ENCODE measurements at regions not wholly inside any gene's neighbourhood (a gene's known extent, or its start where the extent isn't known, plus 50 kb on each side); places are given as distances from the start of the nearest gene placed in this dataset.

GRCh38 chr6:22783931-22784330 is 214.6 kb downstream of the HDGFL1 start:
- DNase-seq (ENCODE audit: low read depth in 1 of 2, low spot score in 1 of 2) (no peak), FAIRE-seq (no peak), ATAC-seq (no peak)
- Histone ChIP-seq H3K9me3 (peaks cover 3% of the 10 kb centered on the region; the same call in 1 of the 3 replicates), H3K4me1 (no peaks in the 10 kb centered on the region), H3K27ac (no peak overlapping the region), H3K4me3 (no peak overlapping the region), H3K4me2 (no peak overlapping the region)
- ChIA-PET POLR2A (no interaction called here), CTCF (no interaction called here)
- TF ChIP-seq NR3C1 (IDR thresholded peaks at IDR 0.05) (no peak), MAFK (IDR thresholded peaks at IDR 0.05; ENCODE audit: partially characterized antibody) (no peak), EHF (CRISPR knock-in tag; IDR thresholded peaks at IDR 0.05) (no peak), TP53 (CRISPR knock-in tag; IDR thresholded peaks at IDR 0.05) (no peak), KDM5A (IDR thresholded peaks at IDR 0.05) (no peak), FOSL2 (IDR thresholded peaks at IDR 0.05) (no peak), FOSL2 (CRISPR knock-in tag; IDR thresholded peaks at IDR 0.05) (no peak)
- 61% methylated on average over 4 of the region's 4 CpGs for WGBS (ENCODE audit: missing lambda C conversion rate)

GRCh38 chr6:22784601-22785410 is 215.4 kb downstream of the HDGFL1 start:
- Histone ChIP-seq H3K4me2 (no peak overlapping the region), H3K9me3 (no peaks in the 10 kb centered on the region), H3K4me1 (no peaks in the 10 kb centered on the region), H3K27ac (no peak overlapping the region), H3K4me3 (no peak overlapping the region)
- POLR2A ChIA-PET = no interaction called here
- TF ChIP-seq FOSB (CRISPR knock-in tag; IDR thresholded peaks at IDR 0.05) (no peak), TP53 (CRISPR knock-in tag; IDR thresholded peaks at IDR 0.05) (no peak), EHMT2 (IDR thresholded peaks at IDR 0.05; ENCODE audit: low read depth) (no peak), HOXA7 (CRISPR knock-in tag; IDR thresholded peaks at IDR 0.05) (no peak), HOXB13 (CRISPR knock-in tag; IDR thresholded peaks at IDR 0.05; ENCODE audit: low read depth) (no peak), JUN (IDR thresholded peaks at IDR 0.05) (no peak), RAD21 (conservative IDR thresholded peaks at IDR 0.05 in 1 of 2, IDR thresholded peaks at IDR 0.05 in 1 of 2) (no peak), EP300 (IDR thresholded peaks at IDR 0.05) (no peak), CTCF (IDR thresholded peaks at IDR 0.05) (no peak), NFE2L2 (conservative IDR thresholded peaks at IDR 0.05; ENCODE audit: low read length) (no peak), CBX8 (IDR thresholded peaks at IDR 0.05) (no peak), RFX5 (IDR thresholded peaks at IDR 0.05) (no peak), ZFP36 (IDR thresholded peaks at IDR 0.05; ENCODE audit: borderline replicate concordance, partially characterized antibody) (no peak)
- TF ChIP-seq, protein P1, sequence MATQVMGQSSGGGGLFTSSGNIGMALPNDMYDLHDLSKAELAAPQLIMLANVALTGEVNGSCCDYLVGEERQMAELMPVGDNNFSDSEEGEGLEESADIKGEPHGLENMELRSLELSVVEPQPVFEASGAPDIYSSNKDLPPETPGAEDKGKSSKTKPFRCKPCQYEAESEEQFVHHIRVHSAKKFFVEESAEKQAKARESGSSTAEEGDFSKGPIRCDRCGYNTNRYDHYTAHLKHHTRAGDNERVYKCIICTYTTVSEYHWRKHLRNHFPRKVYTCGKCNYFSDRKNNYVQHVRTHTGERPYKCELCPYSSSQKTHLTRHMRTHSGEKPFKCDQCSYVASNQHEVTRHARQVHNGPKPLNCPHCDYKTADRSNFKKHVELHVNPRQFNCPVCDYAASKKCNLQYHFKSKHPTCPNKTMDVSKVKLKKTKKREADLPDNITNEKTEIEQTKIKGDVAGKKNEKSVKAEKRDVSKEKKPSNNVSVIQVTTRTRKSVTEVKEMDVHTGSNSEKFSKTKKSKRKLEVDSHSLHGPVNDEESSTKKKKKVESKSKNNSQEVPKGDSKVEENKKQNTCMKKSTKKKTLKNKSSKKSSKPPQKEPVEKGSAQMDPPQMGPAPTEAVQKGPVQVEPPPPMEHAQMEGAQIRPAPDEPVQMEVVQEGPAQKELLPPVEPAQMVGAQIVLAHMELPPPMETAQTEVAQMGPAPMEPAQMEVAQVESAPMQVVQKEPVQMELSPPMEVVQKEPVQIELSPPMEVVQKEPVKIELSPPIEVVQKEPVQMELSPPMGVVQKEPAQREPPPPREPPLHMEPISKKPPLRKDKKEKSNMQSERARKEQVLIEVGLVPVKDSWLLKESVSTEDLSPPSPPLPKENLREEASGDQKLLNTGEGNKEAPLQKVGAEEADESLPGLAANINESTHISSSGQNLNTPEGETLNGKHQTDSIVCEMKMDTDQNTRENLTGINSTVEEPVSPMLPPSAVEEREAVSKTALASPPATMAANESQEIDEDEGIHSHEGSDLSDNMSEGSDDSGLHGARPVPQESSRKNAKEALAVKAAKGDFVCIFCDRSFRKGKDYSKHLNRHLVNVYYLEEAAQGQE (IDR thresholded peaks at IDR 0.05) = no peak
- CTCF ChIA-PET = no interaction called here
- FAIRE-seq (no peak), ATAC-seq (no peak), DNase-seq (ENCODE audit: low read depth in 1 of 2, low spot score in 1 of 2) (no peak)
- WGBS (ENCODE audit: missing lambda C conversion rate) = 81% methylated on average over 12 of the region's 12 CpGs

Measured in A549 (cell line).